A673 (cell line): ENCODE measurements at regions not wholly inside any gene's neighbourhood (a gene's known extent, or its start where the extent isn't known, plus 50 kb on each side); places are given as distances from the start of the nearest gene placed in this dataset.

ENCODE experiments used
- BruUV-seq: library from RNA; stranded (reverse); fragments of 400-500 nt; replicated peaks from 2 replicates; lab custom pipeline; 2021; lab: Mats Ljungman, UMichigan
- CTCF ChIA-PET: fragments of 300-600 bp; sonication (Branson Sonifier 250); formaldehyde crosslinking; loops from one replicate; lab custom pipeline; 2022; ENCODE audit warnings: antibody characterized with exemption; lab: Charles Lee
- POLR2A ChIA-PET: fragments of 300-600 bp; sonication (Branson Sonifier 250); formaldehyde crosslinking; loops from one replicate; lab custom pipeline; 2022; ENCODE audit warnings: antibody characterized with exemption; ENCODE audit not compliant: low non-redundant PET; lab: Charles Lee
- DNase-seq: peaks from one replicate; pipeline ENCODE4 v3.0.0-alpha.2; 2015; ENCODE audit warnings: low spot score
- H3K27ac ChIP-seq: fragments of 200-600 bp; sonication (generic); 2 replicates; pipeline ENCODE4 v1.5.1; 2016; ENCODE audit warnings: mixed run types, low read depth, mild to moderate bottlenecking, mixed read lengths, antibody characterized with exemption, low read length; ENCODE audit not compliant: poor library complexity, severe bottlenecking
- H3K27me3 ChIP-seq: fragments of 200-600 bp; sonication (generic); replicated peaks from 2 replicates; pipeline ENCODE4 v1.6.1; 2017; ENCODE audit warnings: mixed run types, low read depth, mild to moderate bottlenecking, mixed read lengths, antibody characterized with exemption, low read length; ENCODE audit not compliant: insufficient read depth, poor library complexity
- H3K36me3 ChIP-seq: fragments of 200-600 bp; sonication (generic); 2 replicates; pipeline ENCODE4 v1.6.1; 2016; ENCODE audit warnings: mixed run types, mild to moderate bottlenecking, mixed read lengths, antibody characterized with exemption, low read length; ENCODE audit not compliant: insufficient read depth, poor library complexity, severe bottlenecking
- H3K4me1 ChIP-seq: fragments of 200-600 bp; sonication (generic); 2 replicates; pipeline ENCODE4 v1.6.1; 2017; ENCODE audit warnings: mixed run types, mild to moderate bottlenecking, mixed read lengths, antibody characterized with exemption, low read length; ENCODE audit not compliant: insufficient read depth, poor library complexity, severe bottlenecking
- H3K4me3 ChIP-seq: fragments of 200-600 bp; sonication (generic); 2 replicates; pipeline ENCODE4 v1.5.1; 2016; ENCODE audit warnings: low read depth, mixed run types, mild to moderate bottlenecking, mixed read lengths, low read length; ENCODE audit not compliant: poor library complexity, severe bottlenecking
- H3K9me3 ChIP-seq: fragments of 200-600 bp; sonication (generic); 2 replicates; pipeline ENCODE4 v1.6.1; 2016; ENCODE audit warnings: mixed run types, low read depth, mild to moderate bottlenecking, mixed read lengths, antibody characterized with exemption, low read length; ENCODE audit not compliant: poor library complexity, severe bottlenecking
- EZH2 ChIP-seq: fragments of 200-600 bp; sonication (generic); IDR thresholded peaks from 2 replicates; pipeline ENCODE4 v1.6.1; 2017; ENCODE audit warnings: borderline replicate concordance, low read depth, mild to moderate bottlenecking, mixed read lengths, antibody characterized with exemption, low read length; ENCODE audit not compliant: poor library complexity, severe bottlenecking
- intact Hi-C: fragments of 100-400 bp; cut with micrococcal nuclease; formaldehyde crosslinking; loops from one replicate; pipeline ENCODE4 v1.10.0; 2022; ENCODE audit not compliant: unreplicated experiment
- TF ChIP-seq, protein P1 (sequence below): fragments of 300-800, 200-600 bp; sonication (generic); conservative IDR thresholded peaks from 2 replicates; pipeline ENCODE4 v1.5.1; 2017; ENCODE audit warnings: low read depth, mild to moderate bottlenecking, antibody characterized with exemption, low read length, moderate library complexity, mixed read lengths

DNA sequence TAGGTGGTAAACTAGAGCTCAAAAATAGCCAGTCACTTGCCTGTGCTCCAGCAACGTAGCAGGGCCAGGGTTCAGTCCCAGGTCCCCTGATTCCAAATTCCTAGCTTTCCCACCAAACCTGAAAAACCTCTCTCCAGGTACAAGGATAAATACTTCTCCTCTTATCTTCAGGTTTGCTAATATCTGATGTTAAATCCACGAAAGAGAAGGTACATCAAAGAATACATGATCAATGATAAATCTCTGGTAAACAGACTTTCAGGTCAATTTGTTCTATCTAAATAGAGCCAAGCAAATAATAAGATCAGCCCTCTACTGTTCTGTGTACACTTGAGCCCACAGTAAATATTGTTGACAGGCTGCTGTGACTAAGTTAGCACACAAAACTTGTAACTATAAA, 52.1 kb upstream of the AKT3 start:
- no peak overlapping the region for H3K27ac ChIP-seq
- BruUV-seq = no TSS peak
- H3K9me3 ChIP-seq = no peaks in the 10 kb centered on the region
- POLR2A ChIA-PET = no interaction called here
- DNase-seq = no peak
- intact Hi-C loops = no loop called here
- peaks cover 7% of the 10 kb centered on the region for H3K27me3 ChIP-seq
- H3K4me3 ChIP-seq = no peak overlapping the region
- H3K36me3 ChIP-seq = no peaks in the 10 kb centered on the region
- TF ChIP-seq, protein P1, sequence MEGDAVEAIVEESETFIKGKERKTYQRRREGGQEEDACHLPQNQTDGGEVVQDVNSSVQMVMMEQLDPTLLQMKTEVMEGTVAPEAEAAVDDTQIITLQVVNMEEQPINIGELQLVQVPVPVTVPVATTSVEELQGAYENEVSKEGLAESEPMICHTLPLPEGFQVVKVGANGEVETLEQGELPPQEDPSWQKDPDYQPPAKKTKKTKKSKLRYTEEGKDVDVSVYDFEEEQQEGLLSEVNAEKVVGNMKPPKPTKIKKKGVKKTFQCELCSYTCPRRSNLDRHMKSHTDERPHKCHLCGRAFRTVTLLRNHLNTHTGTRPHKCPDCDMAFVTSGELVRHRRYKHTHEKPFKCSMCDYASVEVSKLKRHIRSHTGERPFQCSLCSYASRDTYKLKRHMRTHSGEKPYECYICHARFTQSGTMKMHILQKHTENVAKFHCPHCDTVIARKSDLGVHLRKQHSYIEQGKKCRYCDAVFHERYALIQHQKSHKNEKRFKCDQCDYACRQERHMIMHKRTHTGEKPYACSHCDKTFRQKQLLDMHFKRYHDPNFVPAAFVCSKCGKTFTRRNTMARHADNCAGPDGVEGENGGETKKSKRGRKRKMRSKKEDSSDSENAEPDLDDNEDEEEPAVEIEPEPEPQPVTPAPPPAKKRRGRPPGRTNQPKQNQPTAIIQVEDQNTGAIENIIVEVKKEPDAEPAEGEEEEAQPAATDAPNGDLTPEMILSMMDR = no peak
- no peak for TF ChIP-seq EZH2
- H3K4me1 ChIP-seq = no peaks in the 10 kb centered on the region
- CTCF ChIA-PET = no interaction called here
